K562 (cell line): ENCODE measurements at regions not wholly inside any gene's neighbourhood (a gene's known extent, or its start where the extent isn't known, plus 50 kb on each side); places are given as distances from the start of the nearest gene placed in this dataset.

Experiments used
- ATAC-seq: fragments of 200-7000 bp; cut with Tn5 transposase; 3 replicates; pipeline ENCODE4 v1.9.1; 2020; ENCODE audit warnings: moderate library complexity
- BruUV-seq: library from RNA; stranded (reverse); fragments of 400-500 nt; replicated peaks from 2 replicates; lab custom pipeline; 2021; lab: Mats Ljungman, UMichigan
- CTCF ChIA-PET: fragments of 300-600 bp; formaldehyde crosslinking; extraction: SDS; loops from one replicate; lab custom pipeline; 2021; ENCODE audit warnings: low intra/inter-chr PET ratio; lab: Yijun Ruan, JAX
- POLR2A ChIA-PET: fragments of 300-600, 350-650 bp; sonication (Branson Sonifier 250); formaldehyde crosslinking; extraction: SDS; loops from one replicate; lab custom pipeline; 2021; ENCODE audit warnings: antibody characterized with exemption, inconsistent platforms; lab: Yijun Ruan, JAX
- DNase-seq, 4 experiments: peaks; one replicate each; pipeline versions ENCODE4 v3.0.0 to v3.0.0-alpha.2; 2011 to 2018; ENCODE audit warnings: low spot score in 3 of 4, mixed read lengths in 3 of 4; ENCODE audit errors: extremely low read depth in 1 of 4
- FAIRE-seq: peaks from 2 replicates; lab custom pipeline; 2011; peaks lifted over from hg19 to GRCh38; lab: Jason Lieb, UNC
- H2AFZ ChIP-seq: 2 replicates; pipeline ENCODE4 v1.6.0; 2011; ENCODE audit warnings: low read depth, low read length, control low read depth, inconsistent platforms
- H3K27ac ChIP-seq: fragments of 200-600 bp; 3 replicates; pipeline ENCODE4 v1.8.0; 2011; ENCODE audit warnings: low read depth, mild to moderate bottlenecking, control low read depth, inconsistent platforms, low read length, moderate library complexity, mixed read lengths; ENCODE audit errors: extremely low read depth
- H3K27me3 ChIP-seq, 2 experiments: fragments of 300-600 bp in 1 of 2; 2 replicates in 1 of 2; 3 replicates in 1 of 2; pipeline versions ENCODE4 v1.6.0 to v1.8.0; 2011; ENCODE audit warnings: inconsistent platforms in 2 of 2, low read length in 2 of 2, mild to moderate bottlenecking in 1 of 2, mixed read lengths in 1 of 2, moderate library complexity in 1 of 2; ENCODE audit not compliant: control insufficient read depth in 2 of 2, insufficient read depth in 2 of 2
- H3K36me3 ChIP-seq: fragments of 300-600 bp; 3 replicates; pipeline ENCODE4 v1.8.0; 2011; ENCODE audit warnings: mild to moderate bottlenecking, low read length, inconsistent platforms; ENCODE audit not compliant: control insufficient read depth, insufficient read depth
- H3K4me1 ChIP-seq, 2 experiments: fragments of 200-600 bp in 1 of 2; replicated peaks in 1 of 2; 2 replicates in 1 of 2; 3 replicates in 1 of 2; pipeline versions ENCODE4 v1.5.1 to v1.8.0; 2011; ENCODE audit warnings: inconsistent platforms in 2 of 2, low read length in 2 of 2, mild to moderate bottlenecking in 1 of 2, mixed read lengths in 1 of 2, moderate library complexity in 1 of 2; ENCODE audit not compliant: control insufficient read depth in 2 of 2, insufficient read depth in 2 of 2
- H3K4me2 ChIP-seq: 2 replicates; pipeline ENCODE4 v1.6.1; 2011; ENCODE audit warnings: low read length, control low read depth, inconsistent platforms, mixed read lengths; ENCODE audit not compliant: insufficient read depth
- H3K4me3 ChIP-seq: fragments of 200-600 bp; sonication (generic), shearing (Covaris generic); 2 replicates; pipeline ENCODE4 v1.5.1; 2016; ENCODE audit warnings: control low read depth, inconsistent platforms
- H3K79me2 ChIP-seq: fragments of 200-600 bp; 3 replicates; pipeline ENCODE4 v1.8.0; 2011; ENCODE audit warnings: low read length, inconsistent platforms; ENCODE audit not compliant: control insufficient read depth, insufficient read depth
- H3K9ac ChIP-seq, 2 experiments: 2 replicates each; pipeline versions ENCODE4 v1.6.0 to v1.6.1; 2011; ENCODE audit warnings: low read depth in 2 of 2, low read length in 2 of 2, control low read depth in 1 of 2, inconsistent platforms in 1 of 2, mild to moderate bottlenecking in 1 of 2, mixed read lengths in 1 of 2; ENCODE audit not compliant: insufficient read depth in 1 of 2
- H3K9me1 ChIP-seq: one replicate; pipeline ENCODE4 v1.6.0; 2011; ENCODE audit warnings: inconsistent platforms, mild to moderate bottlenecking, low read length, moderate library complexity; ENCODE audit not compliant: control insufficient read depth, insufficient read depth
- H3K9me3 ChIP-seq: replicated peaks from 2 replicates; pipeline ENCODE4 v1.5.1; 2011; ENCODE audit warnings: low read depth, low read length, inconsistent platforms; ENCODE audit not compliant: control insufficient read depth, insufficient read depth
- H4K20me1 ChIP-seq: replicated peaks from 2 replicates; pipeline ENCODE4 v1.6.1; 2011; ENCODE audit warnings: low read length, inconsistent platforms, mixed read lengths; ENCODE audit not compliant: control insufficient read depth, insufficient read depth
- ATF3 ChIP-seq, 2 experiments: fragments of 450-650 bp in 1 of 2; sonication (generic) in 1 of 2; formaldehyde crosslinking in 1 of 2; IDR thresholded peaks in 1 of 2; conservative IDR thresholded peaks in 1 of 2; 2 replicates each; pipeline versions ENCODE4 v1.6.1 to v1.8.1; 2016 to 2023; ENCODE audit warnings: mild to moderate bottlenecking in 2 of 2, moderate library complexity in 2 of 2, inconsistent platforms in 1 of 2, missing genetic modification reagents in 1 of 2
- CCAR2 ChIP-seq: fragments of 200-400 bp; formaldehyde crosslinking; IDR thresholded peaks from 2 replicates; pipeline ENCODE4 v1.6.1; 2017; ENCODE audit warnings: mild to moderate bottlenecking, low read depth, low read length
- CHD2 ChIP-seq: IDR thresholded peaks from 2 replicates; pipeline ENCODE4 v1.6.1; 2011; ENCODE audit warnings: low read depth, low read length
- DNMT1 ChIP-seq: fragments of 450-650 bp; IDR thresholded peaks from 2 replicates; pipeline ENCODE4 v1.6.1; 2016; ENCODE audit warnings: antibody characterized with exemption, mild to moderate bottlenecking
- EHMT2 ChIP-seq: fragments of 450-650 bp; IDR thresholded peaks from 2 replicates; pipeline ENCODE4 v1.6.1; 2018; ENCODE audit warnings: antibody characterized with exemption
- ESRRB ChIP-seq: fragments of 250-450 bp; sonication (Bioruptor Pico); IDR thresholded peaks from 2 replicates; pipeline ENCODE4 v1.5.0; 2020; ENCODE audit warnings: mild to moderate bottlenecking, moderate library complexity, borderline replicate concordance
- GABPB1 ChIP-seq: sonication (generic); formaldehyde crosslinking; IDR thresholded peaks from 2 replicates; pipeline ENCODE4 v1.8.0; 2022; ENCODE audit warnings: mild to moderate bottlenecking, missing genetic modification reagents
- GATAD2A ChIP-seq: fragments of 450-650 bp; IDR thresholded peaks from 2 replicates; pipeline ENCODE4 v1.6.1; 2017
- KAT7 ChIP-seq: sonication (generic); formaldehyde crosslinking; IDR thresholded peaks from 2 replicates; pipeline ENCODE4 v1.8.0; 2022; ENCODE audit warnings: missing genetic modification reagents, mild to moderate bottlenecking, borderline replicate concordance
- MXI1 ChIP-seq: IDR thresholded peaks from 2 replicates; pipeline ENCODE4 v1.6.1; 2011; ENCODE audit warnings: low read depth, mild to moderate bottlenecking, improper control_type of control experiment, low read length
- NFRKB ChIP-seq: fragments of 450-650 bp; IDR thresholded peaks from 2 replicates; pipeline ENCODE4 v1.6.1; 2016; ENCODE audit warnings: low read depth
- RFX5 ChIP-seq: IDR thresholded peaks from 2 replicates; pipeline ENCODE4 v1.6.1; 2011; ENCODE audit warnings: low read depth, mild to moderate bottlenecking, improper control_type of control experiment, low read length
- SPI1 ChIP-seq: IDR thresholded peaks from 2 replicates; pipeline ENCODE4 v1.6.1; 2011; ENCODE audit warnings: low read depth, low read length, control low read depth, borderline replicate concordance
- TRIM25 ChIP-seq: fragments of 450-650 bp; IDR thresholded peaks from 2 replicates; pipeline ENCODE4 v1.7.0; 2016; ENCODE audit warnings: borderline replicate concordance
- U2AF1 ChIP-seq: fragments of 200-400 bp; formaldehyde crosslinking; optimal IDR thresholded peaks from 2 replicates; pipeline ENCODE3; 2017; ENCODE audit warnings: mild to moderate bottlenecking, low read depth, low read length, moderate library complexity
- WGBS: fragments of 100-300 bp; shearing (Covaris generic); methylation state at CpG from one replicate; pipeline ENCODE4 v1.1.6; 2016; ENCODE audit warnings: low coverage, mixed read lengths; ENCODE audit not compliant: insufficient coverage; ENCODE audit errors: missing lambda C conversion rate; 5-methylcytosine and 5-hydroxymethylcytosine counted together
- in situ Hi-C: fragments of 300-500 bp; cut with MboI; formaldehyde crosslinking; loops from 4 replicates; pipeline ENCODE4 v1.15.0; 2018; ENCODE audit warnings: inconsistent platforms, mixed read lengths
- intact Hi-C: fragments of 100-400 bp; cut with micrococcal nuclease; formaldehyde crosslinking; loops from 2 replicates; pipeline ENCODE4 v1.14.2; 2022
- TF ChIP-seq, protein P1 (sequence below), 3 experiments: IDR thresholded peaks in 2 of 3; conservative IDR thresholded peaks in 1 of 3; 2 replicates each; pipeline ENCODE4 v1.5.1; 2011 to 2012; ENCODE audit warnings: low read length in 3 of 3, mild to moderate bottlenecking in 3 of 3, control low read depth in 2 of 3, improper control_type of control experiment in 1 of 3, inconsistent platforms in 1 of 3, low read depth in 1 of 3, mixed read lengths in 1 of 3, moderate library complexity in 1 of 3; ENCODE audit not compliant: insufficient read depth in 2 of 3
- TF ChIP-seq, protein P2 (sequence below): fragments of 250-450 bp; sonication (Bioruptor Pico); IDR thresholded peaks from 2 replicates; pipeline ENCODE4 v1.4.0; 2020

DNA sequence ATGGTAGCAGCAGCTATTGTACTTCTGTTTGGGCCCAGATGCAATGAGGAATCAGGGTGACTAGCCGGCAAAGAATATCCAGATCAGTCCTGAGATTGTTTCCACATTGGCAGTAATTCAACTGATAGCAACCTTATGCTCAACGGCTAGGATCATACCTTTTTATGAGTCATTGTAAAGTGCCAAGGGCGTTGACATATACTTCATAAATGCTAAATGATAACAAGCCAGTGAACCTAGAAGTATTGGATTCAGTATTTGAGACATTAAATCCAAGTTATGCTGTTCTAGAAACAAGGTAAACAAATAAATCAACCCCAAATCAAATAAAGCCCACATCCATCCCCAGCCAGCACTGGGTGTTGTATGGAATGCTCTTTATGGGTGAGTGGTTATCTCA is 207.1 kb upstream of the ZFHX3 start (continued):
- TF ChIP-seq, protein P1, sequence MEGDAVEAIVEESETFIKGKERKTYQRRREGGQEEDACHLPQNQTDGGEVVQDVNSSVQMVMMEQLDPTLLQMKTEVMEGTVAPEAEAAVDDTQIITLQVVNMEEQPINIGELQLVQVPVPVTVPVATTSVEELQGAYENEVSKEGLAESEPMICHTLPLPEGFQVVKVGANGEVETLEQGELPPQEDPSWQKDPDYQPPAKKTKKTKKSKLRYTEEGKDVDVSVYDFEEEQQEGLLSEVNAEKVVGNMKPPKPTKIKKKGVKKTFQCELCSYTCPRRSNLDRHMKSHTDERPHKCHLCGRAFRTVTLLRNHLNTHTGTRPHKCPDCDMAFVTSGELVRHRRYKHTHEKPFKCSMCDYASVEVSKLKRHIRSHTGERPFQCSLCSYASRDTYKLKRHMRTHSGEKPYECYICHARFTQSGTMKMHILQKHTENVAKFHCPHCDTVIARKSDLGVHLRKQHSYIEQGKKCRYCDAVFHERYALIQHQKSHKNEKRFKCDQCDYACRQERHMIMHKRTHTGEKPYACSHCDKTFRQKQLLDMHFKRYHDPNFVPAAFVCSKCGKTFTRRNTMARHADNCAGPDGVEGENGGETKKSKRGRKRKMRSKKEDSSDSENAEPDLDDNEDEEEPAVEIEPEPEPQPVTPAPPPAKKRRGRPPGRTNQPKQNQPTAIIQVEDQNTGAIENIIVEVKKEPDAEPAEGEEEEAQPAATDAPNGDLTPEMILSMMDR (IDR thresholded peaks at IDR 0.05 in 2 of 3, conservative IDR thresholded peaks at IDR 0.05 in 1 of 3; ENCODE audit: insufficient read depth in 2 of 3, low read depth in 1 of 3, low read length in 3 of 3) = no peak
- TF ChIP-seq GATAD2A (no peak), U2AF1 (no peak), KAT7 (CRISPR knock-in tag) (no peak)

- ChIA-PET POLR2A (no interaction called here), CTCF (no interaction called here)
- no peak overlapping the region for H3K27ac ChIP-seq
- 0% methylated on average over 3 of the region's 3 CpGs for WGBS
- no peaks in the 10 kb centered on the region for H3K9me3 ChIP-seq
- no peaks in the 10 kb centered on the region for H3K4me1 ChIP-seq
- no peaks in the 10 kb centered on the region for H3K79me2 ChIP-seq
- H3K36me3 ChIP-seq = no peaks in the 10 kb centered on the region
- BruUV-seq = no TSS peak
- H4K20me1 ChIP-seq = no peaks in the 10 kb centered on the region
- intact Hi-C loops (no loop called here), in situ Hi-C loops (no loop called here)
- no peaks in the 10 kb centered on the region for H3K27me3 ChIP-seq
- ATAC-seq (no peak), DNase-seq (no peak), FAIRE-seq (no peak)
- no peak overlapping the region for H2AFZ ChIP-seq
- H3K4me2 ChIP-seq = no peak overlapping the region
- H3K9me1 ChIP-seq = no peaks in the 10 kb centered on the region
- H3K9ac ChIP-seq = no peak overlapping the region
- H3K4me3 ChIP-seq = no peak overlapping the region
- TF ChIP-seq, protein P2, sequence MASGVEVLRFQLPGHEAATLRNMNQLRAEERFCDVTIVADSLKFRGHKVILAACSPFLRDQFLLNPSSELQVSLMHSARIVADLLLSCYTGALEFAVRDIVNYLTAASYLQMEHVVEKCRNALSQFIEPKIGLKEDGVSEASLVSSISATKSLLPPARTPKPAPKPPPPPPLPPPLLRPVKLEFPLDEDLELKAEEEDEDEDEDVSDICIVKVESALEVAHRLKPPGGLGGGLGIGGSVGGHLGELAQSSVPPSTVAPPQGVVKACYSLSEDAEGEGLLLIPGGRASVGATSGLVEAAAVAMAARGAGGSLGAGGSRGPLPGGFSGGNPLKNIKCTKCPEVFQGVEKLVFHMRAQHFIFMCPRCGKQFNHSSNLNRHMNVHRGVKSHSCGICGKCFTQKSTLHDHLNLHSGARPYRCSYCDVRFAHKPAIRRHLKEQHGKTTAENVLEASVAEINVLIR = no peak
- TF ChIP-seq EHMT2 (no peak), CHD2 (no peak), RFX5 (no peak), TRIM25 (no peak), ATF3 (IDR thresholded peaks at IDR 0.05) (no peak), ATF3 (CRISPR knock-in tag; conservative IDR thresholded peaks at IDR 0.05) (no peak), DNMT1 (no peak), MXI1 (no peak), ESRRB (no peak), CCAR2 (no peak), SPI1 (no peak), GABPB1 (CRISPR knock-in tag) (no peak), NFRKB (no peak)
Measured at GRCh38 chr16:73253922-73254480, 206.1 kb upstream of the ZFHX3 start.
